SW 1271 (cell line): ENCODE measurements at regions not wholly inside any gene's neighbourhood (a gene's known extent, or its start where the extent isn't known, plus 50 kb on each side); places are given as distances from the start of the nearest gene placed in this dataset.

Experiments used
- DNase-seq, 2 experiments: peaks; one replicate each; lab custom pipeline; 2025; lab: John Stamatoyannopoulos, UW

GRCh38 chr6:157756708-157757429, 66.2 kb upstream of the SNX9 start:
- DNase-seq = peak; percentile 31 to 80

DNA sequence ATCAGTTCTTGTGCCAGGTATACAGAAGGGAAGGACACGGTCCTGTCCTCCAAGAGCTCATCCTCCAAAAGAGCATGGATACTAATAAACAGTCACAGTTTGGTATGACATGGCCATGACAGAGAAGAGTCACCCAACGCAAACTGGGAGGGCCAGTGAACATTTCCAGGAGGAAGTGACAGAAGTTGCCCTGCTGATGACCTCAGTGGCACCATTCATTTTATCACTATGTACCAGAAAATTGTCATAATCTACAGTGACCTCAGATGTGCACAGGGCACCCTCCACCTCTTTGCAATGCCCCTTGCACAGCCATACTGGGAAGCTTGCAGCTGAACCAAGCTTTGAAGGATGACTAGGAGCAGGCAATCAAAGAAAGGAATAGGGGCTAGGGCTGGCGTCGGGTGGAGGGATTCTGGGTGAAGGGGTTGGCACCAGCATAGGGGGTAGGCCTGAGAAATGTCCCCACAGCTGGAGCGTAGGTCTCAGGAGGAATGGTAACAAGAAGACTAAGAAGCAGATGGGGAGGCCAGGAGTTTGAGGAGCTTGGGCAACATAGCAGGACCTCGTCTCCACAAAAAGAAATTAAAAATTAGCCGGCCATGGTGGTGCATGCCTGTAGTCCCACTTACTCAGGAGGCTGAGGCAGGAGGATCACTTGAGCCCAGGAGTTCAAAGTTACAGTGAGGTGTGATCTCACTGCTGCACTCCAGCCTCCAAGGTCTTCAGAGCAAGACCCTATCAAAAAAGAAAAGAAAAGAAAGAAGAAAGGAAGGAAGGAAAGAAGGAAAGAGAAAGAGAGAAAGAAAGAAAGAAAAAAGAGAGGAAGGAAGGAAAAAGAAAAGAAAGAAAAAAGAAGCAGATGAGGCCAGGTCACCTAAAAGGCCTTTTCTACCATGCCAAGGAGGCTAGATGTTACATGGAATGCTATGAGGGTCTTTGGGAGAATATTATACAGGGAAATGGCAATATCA, 65.3 kb upstream of the SNX9 start:
- no peak for DNase-seq

- no peak for DNase-seq
These were observed 64.5 kb upstream of the SNX9 start for GRCh38 chr6:157758516-157759023.

DNA sequence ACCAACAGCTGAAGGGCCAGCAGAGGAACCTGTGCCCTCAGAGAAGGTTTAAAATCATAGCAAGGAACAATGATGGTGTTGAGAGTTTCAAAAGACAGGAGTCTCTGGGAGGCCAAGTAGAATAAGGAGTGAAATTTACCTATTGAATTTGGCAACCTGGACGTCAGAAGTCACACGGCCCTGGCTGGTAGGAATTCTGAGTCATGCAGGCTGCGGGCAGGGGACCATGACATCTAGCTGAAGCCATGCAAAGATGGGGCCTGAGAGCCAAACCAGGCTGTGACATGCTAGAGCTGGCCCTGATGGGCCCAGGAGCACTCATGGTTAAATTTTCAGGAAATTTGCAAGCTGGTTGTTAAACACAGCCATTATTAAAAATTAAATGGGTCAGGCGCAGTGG, 64.0 kb upstream of the SNX9 start:
- DNase-seq = no peak

DNA sequence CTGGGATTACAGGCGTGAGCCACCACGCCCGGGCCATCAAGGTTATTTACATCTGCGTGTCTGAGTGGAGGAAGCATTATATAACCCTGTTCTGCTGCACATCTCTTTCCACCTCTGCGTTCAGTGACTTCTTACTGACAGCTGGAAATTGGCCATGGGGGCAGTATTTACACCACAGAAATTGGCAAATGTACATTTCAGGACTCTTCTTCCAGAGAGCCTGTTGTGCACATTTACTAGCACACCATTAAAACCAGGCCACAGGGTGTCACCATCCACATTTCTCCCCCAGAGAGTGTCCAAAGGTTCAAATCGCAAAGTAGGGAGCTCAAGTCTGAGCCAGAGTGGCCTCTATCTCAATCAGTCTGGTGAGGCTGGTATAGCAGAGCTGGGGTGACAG, 62.9 kb upstream of the SNX9 start:
- DNase-seq = no peak

DNA sequence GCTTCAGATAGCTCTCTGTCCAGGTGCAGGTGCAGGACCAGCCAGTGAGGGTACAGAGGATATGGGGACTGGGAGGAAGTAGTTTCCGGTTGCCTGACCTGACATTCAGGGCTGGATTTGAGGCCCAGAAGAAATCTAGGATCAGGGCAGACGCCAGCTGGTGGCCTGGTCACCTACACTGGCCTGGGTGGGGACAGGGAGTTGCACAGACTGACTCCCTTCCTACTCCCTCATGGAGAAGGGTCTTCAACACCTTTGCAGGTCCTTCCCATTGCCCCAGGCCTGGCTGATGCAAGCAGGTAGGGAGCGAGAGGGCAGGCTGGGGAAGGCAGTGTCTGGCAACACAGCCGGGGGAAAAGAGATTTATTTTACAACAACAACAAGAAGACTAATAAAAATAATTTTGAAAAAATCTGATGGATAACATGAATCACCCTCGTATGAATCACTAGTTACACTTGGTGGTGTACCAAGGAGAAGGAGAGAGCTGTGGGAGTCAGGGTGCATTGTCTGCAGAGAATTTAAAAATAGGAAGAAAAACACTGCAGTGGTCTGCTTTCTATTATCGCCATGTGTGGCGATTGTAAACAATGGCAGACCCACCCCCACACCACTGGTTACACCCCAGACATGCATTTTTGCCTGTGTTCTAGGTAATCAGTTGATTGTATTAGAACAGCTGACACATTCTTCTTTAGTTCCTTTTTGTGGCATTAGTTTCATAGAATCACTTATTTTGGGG, 62.3 kb upstream of the SNX9 start:
- DNase-seq = peak in 1 of 2 experiments; percentile 62

DNA sequence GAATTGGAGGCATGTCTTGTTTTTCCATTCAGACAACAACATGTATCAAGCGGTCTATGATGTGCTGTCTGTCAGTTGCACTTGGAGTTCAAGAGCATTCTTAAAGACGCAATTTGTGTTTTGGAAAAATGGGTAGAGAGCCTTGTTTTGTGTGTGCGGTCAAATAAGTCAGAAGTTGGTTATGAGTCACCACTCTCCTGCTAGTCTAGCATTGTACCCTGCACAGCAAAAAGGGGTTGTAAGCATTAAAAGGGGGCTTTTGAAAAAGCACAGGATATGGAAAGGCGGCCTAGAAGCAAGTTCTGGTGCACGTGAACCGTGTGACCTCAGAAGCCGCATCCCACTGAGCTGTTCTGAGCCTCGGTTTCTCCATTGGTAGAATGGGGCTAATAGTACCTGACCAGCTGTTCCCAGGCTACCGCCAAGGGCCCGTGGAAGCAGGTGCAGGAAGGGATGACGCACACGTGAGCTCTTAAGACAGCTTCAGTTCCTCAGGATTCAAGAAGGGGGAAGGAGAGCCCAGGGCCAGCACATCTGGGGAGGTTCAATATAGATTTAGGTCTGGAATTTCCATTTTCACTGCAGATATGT, 61.6 kb upstream of the SNX9 start:
- no peak for DNase-seq

DNA sequence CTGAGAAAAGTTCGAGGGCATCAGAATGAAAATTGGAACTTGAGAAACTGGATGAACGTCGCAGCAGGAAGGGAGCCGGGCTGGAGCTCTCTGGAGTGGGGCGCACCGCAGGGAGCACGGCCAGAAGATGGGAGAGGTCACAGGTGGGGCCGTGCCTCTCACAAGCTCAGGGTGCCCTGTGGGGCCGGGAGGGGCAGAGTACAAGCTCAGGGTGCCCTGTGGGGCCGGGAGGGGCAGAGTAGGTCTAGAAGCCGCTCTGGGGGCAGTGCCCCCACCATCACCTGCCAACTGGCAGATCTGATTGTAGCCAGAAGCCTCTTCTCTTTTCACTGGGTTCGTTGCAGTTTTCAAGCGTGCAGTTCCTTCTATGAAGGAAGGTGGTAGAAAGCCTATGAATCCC, 61.1 kb upstream of the SNX9 start:
- no peak for DNase-seq

DNA sequence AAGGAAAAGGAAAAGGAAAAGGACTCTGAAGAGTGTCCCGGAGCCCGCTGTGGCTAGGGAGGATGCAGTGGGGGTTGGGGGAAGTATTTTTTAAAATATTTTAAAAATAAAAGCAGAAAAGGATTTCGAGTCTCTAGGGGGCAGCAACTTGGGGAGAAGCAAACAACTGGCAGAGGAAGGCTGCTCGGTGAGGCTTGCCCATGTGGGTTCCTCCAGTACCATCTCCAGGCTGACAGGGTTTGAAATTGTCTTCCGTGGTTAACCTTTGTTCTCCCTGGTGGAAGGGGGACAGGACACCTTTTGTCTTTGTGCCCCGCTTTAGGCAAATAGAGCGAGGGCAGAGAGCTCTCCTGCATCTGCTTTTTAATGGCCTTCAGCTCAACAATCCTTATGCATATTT, 60.4 kb upstream of the SNX9 start:
- peak in 1 of 2 experiments; percentile 18 for DNase-seq

- peak; percentile 65 to 78 for DNase-seq
These were observed 59.7 kb upstream of the SNX9 start for GRCh38 chr6:157763129-157763903.

DNA sequence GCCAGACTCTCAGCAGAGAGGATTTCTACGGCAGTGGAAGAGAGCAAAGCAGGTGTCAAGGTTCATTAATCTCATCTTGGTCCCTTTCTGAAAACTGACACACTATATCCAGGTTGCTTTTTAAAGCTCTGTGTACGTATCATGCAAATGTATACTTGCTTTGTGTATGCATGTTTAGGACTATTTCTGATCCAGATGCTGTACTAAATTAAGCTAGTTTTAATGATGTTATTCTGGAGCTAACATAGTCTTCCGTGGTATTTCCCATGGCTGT, 59.2 kb upstream of the SNX9 start:
- DNase-seq = no peak

DNA sequence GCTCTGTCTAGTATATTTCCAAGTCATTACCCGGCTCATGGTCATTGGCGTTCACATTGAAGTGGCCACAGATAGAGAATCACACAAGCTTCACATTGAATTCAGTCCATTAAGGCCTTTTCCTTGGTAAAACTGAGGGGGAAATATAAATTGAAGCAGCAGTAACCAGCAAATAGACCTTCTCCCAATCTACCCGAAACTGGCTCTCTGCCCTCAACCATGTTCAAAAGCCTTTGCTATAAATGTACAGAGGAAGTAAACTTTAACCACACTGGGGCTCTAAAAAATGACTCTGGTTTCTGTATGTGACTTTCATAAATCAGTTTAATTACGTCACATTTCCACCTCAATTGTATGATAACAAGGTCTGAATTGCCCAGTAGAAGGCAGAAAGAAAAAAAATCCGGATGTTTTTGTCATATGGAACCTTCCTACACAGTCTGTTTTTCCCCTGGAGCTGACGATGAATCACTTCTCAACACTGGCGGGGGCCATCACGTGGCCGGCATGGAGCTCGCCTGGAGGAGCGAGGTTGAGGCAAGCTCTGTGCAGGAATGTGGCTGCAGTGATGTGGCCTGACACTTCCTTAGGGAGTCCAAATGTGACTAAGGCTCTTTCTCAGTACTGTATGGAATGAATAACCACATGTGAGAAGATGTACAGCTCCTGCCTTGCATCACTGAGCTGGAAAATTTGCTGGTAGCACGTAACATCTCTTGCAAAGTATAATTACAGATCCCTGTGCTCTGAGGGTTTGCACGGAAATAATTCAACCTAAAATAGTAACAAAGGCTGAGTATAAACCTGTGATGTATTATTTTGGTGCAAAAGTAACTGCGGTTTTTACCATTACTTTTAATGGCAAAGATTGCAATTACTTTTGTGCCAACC, 58.6 kb upstream of the SNX9 start:
- DNase-seq = peak; percentile 96 to 98

DNA sequence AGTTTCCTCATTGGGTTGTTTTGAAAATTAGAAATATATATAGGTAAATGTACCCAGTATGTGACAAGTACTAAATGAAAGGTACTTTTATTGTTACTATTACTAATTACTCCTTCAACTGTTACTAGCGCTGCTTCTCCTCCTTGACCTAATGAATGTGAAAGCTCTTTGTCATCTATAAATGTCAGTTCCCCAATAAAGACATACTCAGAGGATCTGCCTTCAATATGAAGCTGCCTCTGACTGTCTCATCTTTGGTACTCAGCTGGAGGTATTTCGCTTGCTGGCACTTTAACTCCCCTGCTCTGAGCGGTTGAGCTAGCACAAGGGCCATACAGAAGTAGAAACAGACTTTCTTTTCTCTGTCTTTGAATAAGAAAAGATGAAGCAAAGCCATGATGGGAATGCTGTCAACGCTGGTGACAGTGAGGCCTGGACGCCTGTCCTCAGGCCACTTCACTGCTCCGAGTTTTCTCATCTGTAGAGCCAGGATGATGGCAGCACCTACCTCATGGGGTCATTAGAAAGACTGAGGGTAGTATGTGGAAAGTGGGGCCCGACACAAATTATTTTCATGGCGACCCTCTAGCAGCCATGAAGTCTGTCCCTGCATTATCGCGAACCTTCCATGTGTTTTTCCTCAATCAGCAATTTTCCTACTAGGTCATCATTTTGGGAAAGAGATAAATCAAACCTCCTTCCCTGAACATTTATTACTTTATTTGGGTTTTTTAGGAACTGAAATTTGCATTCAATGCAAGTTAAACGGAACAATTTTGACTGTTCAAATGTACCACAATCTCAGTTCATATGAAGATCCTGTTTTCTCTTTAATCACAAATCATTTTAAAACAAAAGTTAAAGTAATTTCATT, 55.9 kb upstream of the SNX9 start:
- no peak for DNase-seq

DNA sequence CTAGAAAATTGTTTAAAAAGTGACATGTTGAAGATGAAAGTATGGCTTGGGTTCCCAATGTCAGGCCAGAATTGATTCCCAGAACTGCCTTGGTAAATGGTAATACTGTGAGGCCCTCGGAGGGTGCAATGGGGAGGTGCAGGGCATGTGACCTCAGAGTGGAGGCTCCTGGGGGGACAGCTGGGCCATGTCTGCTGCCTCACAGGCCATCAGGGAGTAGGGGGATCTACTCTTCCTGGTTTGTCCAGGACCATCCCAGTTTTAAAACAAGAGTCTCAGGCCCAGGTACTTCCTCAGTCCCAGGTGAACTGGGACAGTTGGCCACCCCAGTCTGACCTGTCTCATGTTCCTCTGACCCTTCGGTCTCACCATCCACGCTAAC, 55.3 kb upstream of the SNX9 start:
- DNase-seq = no peak

GRCh38 chr6:157768304-157768703, 54.7 kb upstream of the SNX9 start:
- DNase-seq = no peak

DNA sequence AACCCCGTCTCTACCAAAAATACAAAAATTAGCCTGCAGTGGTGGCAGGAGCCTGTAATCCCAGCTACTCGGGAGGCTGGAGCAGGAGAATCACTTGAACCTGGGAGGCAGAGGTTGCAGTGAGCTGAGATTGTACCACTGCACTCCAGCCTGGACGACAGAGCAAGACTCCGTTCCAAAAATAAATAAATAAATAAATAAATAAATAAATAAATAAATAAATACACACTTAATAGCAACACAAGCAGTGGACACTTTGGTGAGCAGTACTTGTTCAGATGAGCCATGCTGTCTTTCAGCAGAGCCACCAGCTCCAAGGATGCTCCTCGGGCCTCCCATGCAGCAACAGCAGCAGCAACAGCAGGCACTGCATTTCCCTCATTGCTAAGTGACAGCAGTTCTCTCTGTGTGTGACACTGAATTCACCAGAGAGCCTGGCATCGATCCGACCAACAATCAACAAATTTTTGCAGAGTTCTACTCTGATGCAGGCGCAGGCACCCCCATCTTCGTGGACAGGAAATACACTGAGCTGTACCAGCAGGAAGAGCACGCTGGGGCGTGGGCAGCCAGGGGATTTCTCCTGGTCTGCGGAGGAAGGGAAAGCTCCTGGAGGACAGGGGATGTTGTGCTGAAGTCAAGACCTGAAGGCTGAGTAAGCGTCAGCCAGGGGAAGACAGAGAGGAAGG, 54.0 kb upstream of the SNX9 start:
- DNase-seq = no peak

DNA sequence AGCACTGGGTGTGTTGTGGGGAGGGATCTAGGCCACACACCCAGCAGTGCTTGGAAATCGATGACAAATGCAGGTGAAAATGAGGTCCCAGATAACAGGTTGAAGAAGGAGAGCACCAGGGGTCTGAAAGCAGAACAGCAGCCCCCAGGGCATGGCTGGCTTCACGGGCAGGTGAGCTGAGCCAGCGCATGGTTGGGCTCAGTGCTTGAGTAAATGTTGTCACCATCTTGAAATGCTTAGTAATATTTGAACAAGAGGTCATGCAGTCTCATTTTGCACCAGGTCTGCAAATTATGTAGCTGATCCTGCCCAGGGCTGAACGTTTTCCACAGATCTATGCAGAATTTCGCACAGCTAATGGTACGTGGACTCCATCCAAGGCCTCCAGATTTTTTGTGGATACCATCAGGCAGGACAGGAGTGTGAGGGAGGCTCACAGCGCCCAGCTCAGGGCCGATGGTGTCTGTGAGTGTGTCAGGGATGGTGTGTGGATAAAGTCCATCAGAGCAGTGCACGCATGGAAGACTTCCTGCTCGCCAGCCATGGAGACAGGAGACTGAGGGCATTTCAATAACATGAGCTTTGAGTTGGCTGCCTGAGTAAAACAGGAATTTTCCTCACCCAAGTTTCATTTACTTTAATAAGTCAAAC, 53.1 kb upstream of the SNX9 start:
- DNase-seq = no peak

GRCh38 chr6:157770946-157771345, 52.1 kb upstream of the SNX9 start:
- peak in 1 of 2 experiments; percentile 35 for DNase-seq
